Prostate gland (tissue), 2 donors: ENCODE measurements at regions not wholly inside any gene's neighbourhood (a gene's known extent, or its start where the extent isn't known, plus 50 kb on each side); places are given as distances from the start of the nearest gene placed in this dataset.

Experiments used
- DNase-seq: peaks from one replicate; pipeline ENCODE4 v3.0.0-alpha.2; 2019; ENCODE audit warnings: low spot score
- H3K27ac ChIP-seq, 2 donors: fragments of 200-600 bp; sonication (generic); 2 replicates each; pipeline ENCODE4 v1.5.1; 2017 to 2019
- H3K27me3 ChIP-seq: fragments of 200-600 bp; sonication (generic); replicated peaks from 2 replicates; pipeline ENCODE4 v1.5.1; 2019; ENCODE audit not compliant: insufficient read depth
- H3K36me3 ChIP-seq, 2 donors: fragments of 200-600 bp; sonication (generic); 1 replicate in 1 of 2; 2 replicates in 1 of 2; pipeline versions ENCODE4 v1.5.1 to v1.8.1; 2017 to 2019
- H3K4me1 ChIP-seq: fragments of 200-600 bp; sonication (generic); replicated peaks from 2 replicates; pipeline ENCODE4 v1.5.1; 2019
- H3K4me3 ChIP-seq, 2 donors: fragments of 200-600 bp; sonication (generic); 2 replicates each; pipeline ENCODE4 v1.5.1; 2017 to 2019
- H3K9me3 ChIP-seq: fragments of 200-600 bp; sonication (generic); 2 replicates; pipeline ENCODE4 v1.5.1; 2017
- POLR2A ChIP-seq: fragments of 450-650 bp; IDR thresholded peaks from one replicate; pipeline ENCODE4 v1.6.1; 2016; ENCODE audit warnings: antibody characterized with exemption, mild to moderate bottlenecking
- POLR2AphosphoS5 ChIP-seq: sonication (generic); formaldehyde crosslinking; IDR thresholded peaks from one replicate; pipeline ENCODE4 v1.6.1; 2017; ENCODE audit warnings: antibody characterized with exemption
- WGBS: methylation state at CpG from one replicate; pipeline ENCODE4 v1.1.5; 2018; 5-methylcytosine and 5-hydroxymethylcytosine counted together
- intact Hi-C: fragments of 100-400 bp; cut with DNase I; formaldehyde crosslinking; loops from one replicate; pipeline ENCODE4 v1.14.2; 2022
- TF ChIP-seq, protein P1 (sequence below), 4 experiments: fragments of 200-600 bp in 2 of 4; fragments of 450-650 bp in 2 of 4; sonication (generic) in 2 of 4; IDR thresholded peaks; 1 replicate in 3 of 4; 2 replicates in 1 of 4; pipeline ENCODE4 v1.5.1; 2016 to 2019; ENCODE audit warnings: antibody characterized with exemption in 4 of 4, mild to moderate bottlenecking in 2 of 4, moderate library complexity in 2 of 4

DNA sequence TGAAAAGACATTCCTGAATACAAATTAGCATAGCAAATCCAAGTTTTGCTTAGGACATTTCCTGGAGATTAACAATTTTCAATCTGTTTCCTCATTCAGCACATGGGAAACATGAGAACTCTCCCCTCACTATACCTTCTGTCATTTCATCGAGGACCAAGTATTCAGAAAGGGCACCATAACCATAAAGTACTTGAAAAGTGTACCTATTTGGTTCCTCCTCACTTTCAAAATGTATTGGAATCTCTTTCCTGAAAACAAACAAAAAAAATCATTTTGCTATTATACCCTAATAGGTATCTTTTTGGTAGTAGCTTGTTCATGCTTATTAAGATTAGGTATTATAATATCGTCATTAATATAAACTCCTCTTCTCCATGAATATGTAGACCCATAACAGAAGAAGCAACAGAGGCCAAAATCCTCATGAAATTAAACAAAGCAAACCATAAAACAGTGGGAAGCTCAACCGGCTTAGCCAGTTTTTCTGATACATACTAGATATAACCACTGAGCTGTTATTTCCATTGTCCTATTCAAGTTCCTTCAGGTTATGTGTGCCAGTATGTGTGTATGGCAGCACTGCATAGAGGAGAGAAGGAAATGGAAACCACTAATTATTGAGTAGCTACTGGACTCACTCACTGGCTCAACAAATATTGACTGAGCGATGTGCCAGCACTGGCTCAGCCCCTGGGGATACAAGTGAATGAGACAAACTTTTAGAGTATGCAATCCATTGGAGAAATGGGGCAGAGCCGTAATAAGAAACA, 274.0 kb downstream of the MAFB start:
- Histone ChIP-seq H3K27ac (peak overlapping the region; percentile 44 to 56), H3K27me3 (no peaks in the 10 kb centered on the region), H3K36me3 (no peaks in the 10 kb centered on the region), H3K4me3 (no peak overlapping the region), H3K4me1 (peaks cover 4% of the 10 kb centered on the region), H3K9me3 (no peaks in the 10 kb centered on the region)
- TF ChIP-seq POLR2A (no peak), POLR2AphosphoS5 (peak; percentile 92)
- TF ChIP-seq, protein P1, sequence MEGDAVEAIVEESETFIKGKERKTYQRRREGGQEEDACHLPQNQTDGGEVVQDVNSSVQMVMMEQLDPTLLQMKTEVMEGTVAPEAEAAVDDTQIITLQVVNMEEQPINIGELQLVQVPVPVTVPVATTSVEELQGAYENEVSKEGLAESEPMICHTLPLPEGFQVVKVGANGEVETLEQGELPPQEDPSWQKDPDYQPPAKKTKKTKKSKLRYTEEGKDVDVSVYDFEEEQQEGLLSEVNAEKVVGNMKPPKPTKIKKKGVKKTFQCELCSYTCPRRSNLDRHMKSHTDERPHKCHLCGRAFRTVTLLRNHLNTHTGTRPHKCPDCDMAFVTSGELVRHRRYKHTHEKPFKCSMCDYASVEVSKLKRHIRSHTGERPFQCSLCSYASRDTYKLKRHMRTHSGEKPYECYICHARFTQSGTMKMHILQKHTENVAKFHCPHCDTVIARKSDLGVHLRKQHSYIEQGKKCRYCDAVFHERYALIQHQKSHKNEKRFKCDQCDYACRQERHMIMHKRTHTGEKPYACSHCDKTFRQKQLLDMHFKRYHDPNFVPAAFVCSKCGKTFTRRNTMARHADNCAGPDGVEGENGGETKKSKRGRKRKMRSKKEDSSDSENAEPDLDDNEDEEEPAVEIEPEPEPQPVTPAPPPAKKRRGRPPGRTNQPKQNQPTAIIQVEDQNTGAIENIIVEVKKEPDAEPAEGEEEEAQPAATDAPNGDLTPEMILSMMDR (IDR thresholded peaks at IDR 0.05): no peak
- WGBS: 47% methylated on average over 5 of the region's 5 CpGs
- intact Hi-C loops: no loop called here
- peak; percentile 88 for DNase-seq

DNA sequence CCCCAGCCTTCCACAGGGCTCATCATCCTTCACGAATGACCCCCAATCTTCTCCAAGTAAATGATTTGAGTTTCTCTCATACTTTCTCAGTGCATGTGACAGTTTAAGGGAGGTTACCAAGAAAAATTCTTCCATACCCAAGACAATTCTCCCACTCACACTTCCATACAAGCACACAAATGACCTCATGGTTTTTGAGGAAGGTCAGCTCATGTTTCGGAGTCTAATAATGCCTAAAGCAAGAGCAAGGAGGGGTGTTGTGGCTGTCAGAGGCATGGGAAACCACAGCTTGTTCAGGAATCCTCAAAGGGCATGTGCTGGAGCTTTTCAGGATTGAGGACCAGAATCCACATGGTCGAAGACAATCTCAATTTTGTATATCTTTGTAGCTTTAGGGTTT, 279.0 kb downstream of the MAFB start:
- TF ChIP-seq POLR2A: no peak
- TF ChIP-seq POLR2AphosphoS5: no peak
- TF ChIP-seq, protein P1 (IDR thresholded peaks at IDR 0.05): no peak
- Histone ChIP-seq H3K9me3 (no peaks in the 10 kb centered on the region), H3K27me3 (no peaks in the 10 kb centered on the region), H3K27ac (no peak overlapping the region), H3K36me3 (no peaks in the 10 kb centered on the region), H3K4me3 (no peak overlapping the region), H3K4me1 (no peaks in the 10 kb centered on the region)
- intact Hi-C loops: no loop called here
- 93% methylated on average over 3 of the region's 3 CpGs for WGBS
- DNase-seq: no peak

DNA sequence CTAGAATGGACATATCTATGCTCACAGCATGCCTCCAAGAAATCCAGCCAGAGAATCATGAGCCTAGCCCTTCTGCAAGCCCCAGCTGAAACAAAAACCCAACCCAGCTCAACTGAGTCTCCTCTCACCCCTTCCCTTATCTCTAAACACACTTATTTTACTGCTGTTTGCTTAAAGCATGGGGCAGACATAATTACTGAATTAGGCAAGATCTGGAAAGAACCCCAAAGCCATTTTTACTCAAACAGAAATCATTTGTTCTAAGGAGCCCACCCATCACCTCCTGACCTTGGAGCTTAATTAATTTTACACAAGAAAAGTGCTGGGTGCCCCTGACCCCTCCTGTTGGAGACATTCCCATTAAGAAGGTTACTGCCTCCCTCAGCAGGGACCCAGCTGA, 291.6 kb downstream of the MAFB start:
- no peak overlapping the region for H3K27ac ChIP-seq
- H3K4me3 ChIP-seq: no peak overlapping the region

DNA sequence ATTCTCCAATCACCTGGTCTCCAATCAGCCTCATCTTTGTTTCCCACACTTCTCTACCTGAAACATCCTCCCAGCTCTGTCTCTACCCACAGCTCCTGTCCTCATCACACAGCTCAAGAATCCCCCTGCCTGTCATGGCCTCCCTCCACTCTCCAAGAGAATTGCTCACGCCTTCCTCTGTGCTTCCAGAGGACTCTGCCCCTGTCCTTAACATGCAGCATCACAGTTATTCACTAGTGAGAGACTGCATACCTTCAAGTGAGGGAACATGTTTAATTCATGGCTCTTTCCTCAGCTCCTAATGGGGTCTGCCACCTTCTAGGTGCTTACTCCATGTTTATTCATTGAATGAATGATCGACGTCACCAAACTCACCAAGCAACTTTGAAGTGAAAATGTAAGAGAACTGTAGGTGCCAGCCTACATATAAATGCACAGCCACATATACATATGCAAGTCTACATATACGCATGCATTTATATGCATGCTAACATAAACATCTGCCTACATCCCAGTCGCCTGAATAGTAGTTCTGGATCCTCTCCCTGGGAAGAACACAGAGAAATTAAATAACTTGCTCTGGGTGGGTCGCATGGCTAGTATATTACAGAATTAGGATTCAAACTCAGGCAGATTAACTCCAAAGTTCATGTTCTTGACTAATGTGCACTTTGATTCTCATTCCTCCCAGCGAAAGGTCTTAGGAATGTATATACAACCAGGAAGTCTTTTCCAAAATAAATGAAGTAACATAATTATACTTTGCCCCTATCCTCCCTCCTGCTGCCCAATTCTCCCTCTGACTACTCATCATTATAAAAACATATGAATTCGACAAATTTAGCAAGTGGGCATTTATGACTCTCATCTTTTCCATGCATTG, 295.6 kb downstream of the MAFB start:
- no peaks in the 10 kb centered on the region for H3K9me3 ChIP-seq
- H3K27me3 ChIP-seq: no peaks in the 10 kb centered on the region
- DNase-seq: no peak
- no peak overlapping the region for H3K4me3 ChIP-seq
- H3K4me1 ChIP-seq: no peaks in the 10 kb centered on the region
- WGBS: 92% methylated on average over 8 of the region's 8 CpGs
- TF ChIP-seq, protein P1 (IDR thresholded peaks at IDR 0.05): no peak
- TF ChIP-seq POLR2AphosphoS5 (no peak), POLR2A (no peak)
- H3K36me3 ChIP-seq: no peaks in the 10 kb centered on the region
- intact Hi-C loops: no loop called here
- H3K27ac ChIP-seq: no peak overlapping the region

More for the DNA sequence above, 291.6 kb downstream of the MAFB start:
- Histone ChIP-seq H3K4me1 (no peaks in the 10 kb centered on the region), H3K9me3 (no peaks in the 10 kb centered on the region), H3K36me3 (no peaks in the 10 kb centered on the region), H3K27me3 (no peaks in the 10 kb centered on the region)
- intact Hi-C loops: no loop called here
- DNase-seq: no peak
- TF ChIP-seq POLR2AphosphoS5 (no peak), POLR2A (no peak)
- TF ChIP-seq, protein P1 (IDR thresholded peaks at IDR 0.05): no peak
